ENCODE measurements at regions not wholly inside any gene's neighbourhood (a gene's known extent, or its start where the extent isn't known, plus 50 kb on each side); places are given as distances from the start of the nearest gene placed in this dataset.

GRCh38 chr13:111013196-111013595, 98.3 kb upstream of the ANKRD10 start:
- TF ChIP-seq CTCF (IDR thresholded peaks at IDR 0.05) (no peak), POLR2A (IDR thresholded peaks at IDR 0.05; ENCODE audit: low read depth) (no peak), POLR2AphosphoS5 (IDR thresholded peaks at IDR 0.05) (no peak), EP300 (IDR thresholded peaks at IDR 0.05) (no peak)
